Hepatocyte (in vitro differentiated cells): ENCODE measurements at regions not wholly inside any gene's neighbourhood (a gene's known extent, or its start where the extent isn't known, plus 50 kb on each side); places are given as distances from the start of the nearest gene placed in this dataset.

Source experiments
- CTCF ChIP-seq: fragments of 200-600 bp; sonication (generic); IDR thresholded peaks from 2 replicates; pipeline ENCODE4 v1.5.1; 2016; ENCODE audit warnings: antibody characterized with exemption, mild to moderate bottlenecking; ENCODE audit not compliant: poor library complexity
- EZH2 ChIP-seq: fragments of 200-600 bp; sonication (generic); IDR thresholded peaks from 2 replicates; pipeline ENCODE4 v1.6.1; 2016; ENCODE audit warnings: antibody characterized with exemption, mild to moderate bottlenecking, borderline replicate concordance

GRCh38 chr7:69169386-69169785, 428.9 kb upstream of the AUTS2 start:
- TF ChIP-seq CTCF: no peak
- TF ChIP-seq EZH2: no peak
